Activated naive CD8-positive, alpha-beta T cell treated with anti-CD3 and anti-CD28 coated beads, Interleukin-2, amount 50 U/mL, for 24 hours (primary cell): ENCODE measurements at regions not wholly inside any gene's neighbourhood (a gene's known extent, or its start where the extent isn't known, plus 50 kb on each side); places are given as distances from the start of the nearest gene placed in this dataset.

Source experiments
- ATAC-seq: fragments of 150-1000 bp; cut with Tn5 transposase; one replicate; pipeline ENCODE4 v1.10.0; 2021
- DNase-seq: peaks from one replicate; pipeline ENCODE4 v3.0.0; 2021
- H3K27ac Mint-ChIP-seq: one replicate; pipeline ENCODE4 v1.8.0; 2021; ENCODE audit warnings: mild to moderate bottlenecking, mixed read lengths
- H3K27me3 Mint-ChIP-seq: one replicate; pipeline ENCODE4 v1.8.0; 2021; ENCODE audit warnings: mixed read lengths
- H3K36me3 Mint-ChIP-seq: one replicate; pipeline ENCODE4 v1.8.0; 2021; ENCODE audit warnings: low read depth, mixed read lengths
- H3K4me1 Mint-ChIP-seq: one replicate; pipeline ENCODE4 v1.8.0; 2021; ENCODE audit warnings: mixed read lengths
- H3K4me3 Mint-ChIP-seq: one replicate; pipeline ENCODE4 v1.8.0; 2021; ENCODE audit warnings: mild to moderate bottlenecking, moderate library complexity, mixed read lengths
- H3K9me3 Mint-ChIP-seq: one replicate; pipeline ENCODE4 v1.8.0; 2021; ENCODE audit warnings: mixed read lengths

DNA sequence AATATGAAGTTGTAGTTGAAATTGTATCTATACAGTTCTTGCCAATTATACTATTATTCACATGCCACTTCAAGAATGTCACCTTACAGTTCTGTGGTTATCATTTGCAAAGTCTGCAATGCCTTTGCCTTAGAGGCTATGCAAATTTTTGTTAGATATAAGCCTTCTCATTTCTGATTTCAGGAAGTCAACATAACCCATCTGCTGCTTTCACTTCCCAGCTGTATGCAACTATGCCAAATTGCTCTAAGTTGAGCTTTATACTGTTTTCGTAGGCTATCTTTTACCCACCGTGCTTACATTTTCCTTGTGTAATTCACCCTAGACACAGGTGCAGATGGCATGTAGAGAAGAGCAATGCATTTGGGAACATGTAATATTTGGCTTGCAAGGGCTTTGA lies 1083.0 kb downstream of the CDH9 start:
- Mint-ChIP-seq H3K27ac (no peak overlapping the region), H3K27me3 (no peaks in the 10 kb centered on the region), H3K36me3 (no peaks in the 10 kb centered on the region), H3K4me3 (no peak overlapping the region), H3K9me3 (peaks cover 14% of the 10 kb centered on the region), H3K4me1 (no peaks in the 10 kb centered on the region)
- no peak for DNase-seq
- no peak for ATAC-seq

DNA sequence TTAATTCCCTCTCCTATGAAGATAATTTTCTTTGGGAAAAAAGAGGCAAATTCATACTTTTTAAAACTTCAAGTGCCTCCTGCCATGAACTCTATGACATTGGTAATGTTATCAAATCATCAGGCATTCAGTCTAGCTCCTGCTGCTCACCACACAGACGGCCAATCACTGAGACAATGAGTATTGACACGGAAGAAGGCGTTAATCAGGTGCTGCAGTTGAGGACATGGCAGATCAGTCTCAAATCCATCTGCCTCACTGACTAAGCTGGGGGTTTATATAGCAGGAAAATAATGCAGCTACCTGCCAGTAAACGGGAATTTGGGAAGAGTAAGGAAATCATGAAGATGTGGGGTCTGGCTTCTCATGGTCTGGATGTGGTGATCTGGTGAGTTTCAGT lies 1087.7 kb downstream of the CDH9 start:
- Mint-ChIP-seq H3K4me3 (no peak overlapping the region), H3K36me3 (no peaks in the 10 kb centered on the region), H3K27me3 (no peaks in the 10 kb centered on the region), H3K9me3 (peaks cover 20% of the 10 kb centered on the region), H3K4me1 (no peaks in the 10 kb centered on the region), H3K27ac (no peak overlapping the region)
- ATAC-seq, result no peak
- no peak for DNase-seq

DNA sequence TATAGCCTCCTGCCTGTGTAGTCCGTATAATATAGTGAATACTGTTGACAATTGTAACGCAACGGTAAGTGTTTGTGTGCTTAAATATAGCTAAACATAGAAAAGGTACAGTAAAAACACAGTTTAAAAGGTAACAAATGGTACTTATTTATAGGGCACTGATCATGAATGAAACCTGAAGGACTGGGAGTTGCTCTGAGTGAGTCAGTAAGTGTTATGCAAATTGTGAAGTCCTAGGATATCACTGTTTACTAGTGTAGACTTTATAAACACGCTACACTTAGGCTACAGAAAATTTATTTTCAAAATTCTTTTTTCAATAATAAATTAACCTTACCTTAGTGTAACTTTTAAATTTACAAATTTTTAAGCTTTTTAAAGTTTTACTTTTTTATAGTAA lies 1090.1 kb downstream of the CDH9 start:
- no peak for DNase-seq
- H3K27ac Mint-ChIP-seq, result no peak overlapping the region
- no peaks in the 10 kb centered on the region for H3K27me3 Mint-ChIP-seq
- H3K4me1 Mint-ChIP-seq, result no peaks in the 10 kb centered on the region
- no peak overlapping the region for H3K4me3 Mint-ChIP-seq
- H3K9me3 Mint-ChIP-seq, result peaks cover 20% of the 10 kb centered on the region
- no peak for ATAC-seq
- H3K36me3 Mint-ChIP-seq, result no peaks in the 10 kb centered on the region

DNA sequence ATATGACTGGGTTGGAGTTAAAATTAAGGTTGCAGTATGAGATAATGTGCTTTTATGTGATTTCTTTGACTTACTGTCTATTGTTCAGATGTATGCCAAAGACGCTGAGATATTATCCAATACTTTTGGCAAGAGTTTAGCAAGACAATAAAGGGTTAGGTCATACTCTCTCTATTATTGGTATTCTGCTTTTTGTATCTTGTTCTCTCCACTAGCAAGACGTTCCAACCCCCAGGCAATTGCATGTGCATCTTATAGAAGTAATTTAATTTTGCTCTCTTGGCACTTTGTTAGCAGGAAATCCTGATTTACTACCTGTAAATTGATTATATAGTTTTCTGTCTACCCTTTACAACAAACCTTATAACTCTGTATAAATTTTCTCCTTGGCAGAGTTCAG lies 1093.6 kb downstream of the CDH9 start:
- Mint-ChIP-seq H3K4me1 (no peaks in the 10 kb centered on the region), H3K27ac (no peak overlapping the region), H3K36me3 (no peaks in the 10 kb centered on the region), H3K9me3 (peaks cover 11% of the 10 kb centered on the region), H3K4me3 (no peak overlapping the region), H3K27me3 (no peaks in the 10 kb centered on the region)
- DNase-seq (no peak), ATAC-seq (no peak)

DNA sequence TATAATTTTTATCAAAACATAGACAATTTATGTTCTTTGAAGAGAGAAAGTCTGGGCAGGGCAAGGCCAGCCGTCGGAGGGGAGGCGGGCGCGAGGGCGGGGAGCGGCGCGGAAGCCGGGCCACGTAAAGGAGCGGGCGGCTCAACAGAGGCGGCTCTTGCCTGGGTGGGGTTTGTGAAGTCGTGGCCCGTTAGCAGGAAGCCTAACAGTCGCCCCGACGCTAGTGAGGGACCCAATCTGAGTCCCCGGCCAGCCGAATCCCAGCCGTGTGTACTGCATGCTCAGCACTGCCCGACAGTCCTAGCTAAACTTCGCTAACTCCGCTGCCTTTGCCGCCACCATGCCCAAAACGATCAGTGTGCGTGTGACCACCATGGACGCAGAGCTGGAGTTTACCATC lies 1129.2 kb downstream of the CDH9 start:
- no peak overlapping the region for H3K27ac Mint-ChIP-seq
- no peaks in the 10 kb centered on the region for H3K36me3 Mint-ChIP-seq
- H3K4me3 Mint-ChIP-seq, result no peak overlapping the region
- DNase-seq, result no peak
- H3K27me3 Mint-ChIP-seq, result no peaks in the 10 kb centered on the region
- peaks cover 17% of the 10 kb centered on the region for H3K9me3 Mint-ChIP-seq
- ATAC-seq, result no peak
- no peaks in the 10 kb centered on the region for H3K4me1 Mint-ChIP-seq

DNA sequence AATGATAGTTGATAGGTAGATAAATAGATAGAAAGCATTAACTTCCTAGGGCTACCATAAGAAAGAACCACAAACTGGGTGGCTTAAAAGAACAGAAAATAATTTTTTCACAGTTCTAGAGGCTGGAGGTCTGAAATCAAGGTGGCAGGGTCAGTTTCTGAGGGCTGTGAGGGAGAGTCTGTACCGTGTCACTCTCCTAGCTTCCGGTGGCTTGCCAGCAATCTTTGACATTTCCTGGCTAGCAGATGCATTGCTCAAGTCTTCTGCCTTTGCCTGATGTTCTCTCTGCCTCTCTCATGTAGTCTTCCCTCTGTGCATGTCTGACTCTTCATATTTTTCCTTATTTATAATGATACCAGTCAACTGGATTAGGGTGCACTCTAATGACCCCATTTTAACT lies 1132.7 kb downstream of the CDH9 start:
- DNase-seq (no peak), ATAC-seq (no peak)
- Mint-ChIP-seq H3K27ac (no peak overlapping the region), H3K27me3 (no peaks in the 10 kb centered on the region), H3K4me1 (no peaks in the 10 kb centered on the region), H3K4me3 (no peak overlapping the region), H3K36me3 (no peaks in the 10 kb centered on the region), H3K9me3 (peaks cover 10% of the 10 kb centered on the region)

DNA sequence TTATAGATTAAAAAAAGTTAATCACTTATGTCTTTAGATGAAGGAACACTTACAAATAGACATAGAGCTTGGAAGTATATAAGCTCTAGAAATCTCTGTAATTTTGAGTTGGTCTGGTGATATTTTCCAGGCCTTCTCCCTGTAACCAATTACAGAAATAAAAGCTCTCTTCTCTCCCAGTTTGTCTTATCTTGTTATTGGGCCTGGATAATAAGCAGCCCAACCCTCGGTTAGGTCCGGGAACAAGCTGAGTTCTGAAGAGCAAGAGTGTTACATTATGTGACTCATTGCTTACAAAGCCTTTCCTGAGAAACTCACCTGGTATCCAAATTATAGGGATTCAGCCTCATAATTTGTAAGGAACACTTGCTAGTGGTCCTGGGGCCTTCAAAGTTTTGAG lies 1146.2 kb downstream of the CDH9 start:
- Mint-ChIP-seq H3K27me3 (no peaks in the 10 kb centered on the region), H3K4me1 (no peaks in the 10 kb centered on the region), H3K27ac (no peak overlapping the region), H3K4me3 (no peak overlapping the region), H3K9me3 (peaks cover 23% of the 10 kb centered on the region), H3K36me3 (no peaks in the 10 kb centered on the region)
- ATAC-seq, result no peak
- DNase-seq, result no peak

DNA sequence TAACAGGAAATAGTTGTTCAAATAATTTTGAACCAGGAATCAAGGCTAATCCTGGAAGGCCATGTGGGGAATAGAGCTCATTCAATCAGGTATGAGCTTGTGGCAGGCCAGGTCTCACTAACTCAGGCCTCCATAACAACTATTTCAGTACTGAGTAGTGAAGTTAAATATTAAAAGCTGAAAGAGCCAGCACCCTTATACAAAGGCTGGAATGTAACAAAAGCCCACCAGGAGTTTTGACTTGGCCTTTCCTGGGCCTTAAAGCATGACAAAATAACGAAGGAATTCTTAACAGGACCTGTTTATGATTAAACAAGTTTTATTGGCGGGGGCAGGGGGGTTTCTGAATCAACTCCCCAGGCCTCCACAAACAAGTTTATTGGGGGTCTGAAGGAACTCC lies 1146.7 kb downstream of the CDH9 start:
- no peak for DNase-seq
- ATAC-seq, result no peak
- no peaks in the 10 kb centered on the region for H3K36me3 Mint-ChIP-seq
- H3K27me3 Mint-ChIP-seq, result no peaks in the 10 kb centered on the region
- H3K27ac Mint-ChIP-seq, result no peak overlapping the region
- H3K4me3 Mint-ChIP-seq, result no peak overlapping the region
- H3K4me1 Mint-ChIP-seq, result no peaks in the 10 kb centered on the region
- peaks cover 26% of the 10 kb centered on the region for H3K9me3 Mint-ChIP-seq

DNA sequence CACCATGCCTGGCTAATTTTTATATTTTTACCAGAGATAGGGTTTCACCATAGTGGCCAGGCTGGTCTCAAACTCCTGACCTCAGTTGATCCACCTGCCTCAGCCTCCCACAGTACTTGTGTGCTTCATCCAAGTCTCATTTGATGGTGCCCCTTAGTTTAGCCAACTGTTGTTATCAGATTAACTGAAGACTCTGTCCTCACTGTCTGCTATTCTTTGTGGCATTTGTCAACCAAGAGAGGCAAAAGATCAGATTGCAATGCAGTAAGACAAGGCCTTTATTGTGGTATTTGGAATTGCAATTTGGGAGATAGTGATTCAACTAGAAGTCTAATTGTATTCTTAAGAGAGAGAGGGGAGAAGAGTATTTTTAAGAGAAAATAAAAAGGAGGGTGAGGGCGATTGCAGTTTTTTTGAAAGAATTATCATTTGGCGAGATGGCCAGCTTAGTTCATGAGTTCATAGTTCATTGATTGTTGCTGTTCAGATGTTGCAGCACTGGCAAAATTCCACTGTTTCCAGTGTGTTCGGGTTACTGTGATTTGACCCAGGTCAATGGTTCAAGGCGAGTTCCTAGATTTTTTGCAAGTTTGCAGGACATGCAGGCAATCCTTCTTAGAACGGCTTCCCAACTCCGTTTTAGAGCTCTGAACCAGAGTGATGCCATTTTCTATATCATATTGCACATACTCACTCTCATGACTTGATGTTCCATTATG lies 1156.9 kb downstream of the CDH9 start:
- no peak for DNase-seq
- Mint-ChIP-seq H3K27me3 (no peaks in the 10 kb centered on the region), H3K36me3 (no peaks in the 10 kb centered on the region), H3K4me1 (no peaks in the 10 kb centered on the region), H3K4me3 (no peak overlapping the region), H3K27ac (no peak overlapping the region), H3K9me3 (peaks cover 20% of the 10 kb centered on the region)
- no peak for ATAC-seq

DNA sequence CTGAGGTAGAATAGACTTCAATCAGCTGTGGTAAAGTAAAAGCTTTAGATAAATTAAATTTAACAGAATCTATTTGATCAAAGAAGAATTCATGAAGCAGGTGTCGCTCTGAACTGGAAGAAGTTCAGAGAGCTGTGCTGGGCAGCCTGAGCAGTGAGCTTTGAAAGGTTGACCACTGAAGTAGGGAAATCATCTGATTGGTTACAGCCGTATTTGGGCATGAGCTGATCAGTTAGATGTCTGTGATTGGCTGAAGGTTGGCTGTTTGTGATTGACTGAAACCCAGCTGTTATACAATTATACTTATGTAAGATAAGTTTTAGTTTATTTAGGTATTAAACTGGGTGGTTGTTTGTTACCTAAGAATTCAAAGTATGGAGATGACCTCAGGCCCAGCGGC lies 1174.6 kb downstream of the CDH9 start:
- no peaks in the 10 kb centered on the region for H3K36me3 Mint-ChIP-seq
- H3K4me3 Mint-ChIP-seq, result no peak overlapping the region
- H3K27me3 Mint-ChIP-seq, result no peaks in the 10 kb centered on the region
- DNase-seq, result no peak
- no peak overlapping the region for H3K27ac Mint-ChIP-seq
- H3K9me3 Mint-ChIP-seq, result peaks cover 36% of the 10 kb centered on the region
- H3K4me1 Mint-ChIP-seq, result no peaks in the 10 kb centered on the region
- ATAC-seq, result no peak

DNA sequence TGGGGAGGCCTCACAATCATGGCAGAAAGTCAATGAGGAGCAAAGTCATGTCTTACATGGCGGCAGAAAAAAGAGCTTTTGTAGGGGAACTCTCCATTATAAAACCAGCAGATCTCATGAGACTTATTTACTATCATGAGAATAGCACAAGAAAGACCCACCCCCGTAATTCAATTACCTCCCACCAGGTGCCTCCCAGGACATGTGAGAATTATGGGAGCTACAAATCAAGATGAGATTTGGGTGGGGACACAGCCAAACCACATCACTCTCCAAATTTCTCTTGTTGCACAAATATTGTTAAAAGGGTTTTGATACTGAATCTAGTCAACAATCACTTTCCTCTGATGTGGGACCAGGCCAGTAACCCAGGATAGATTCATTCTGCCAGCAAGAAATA lies 1176.1 kb downstream of the CDH9 start:
- ATAC-seq, result no peak
- Mint-ChIP-seq H3K27ac (no peak overlapping the region), H3K36me3 (no peaks in the 10 kb centered on the region), H3K9me3 (peaks cover 34% of the 10 kb centered on the region), H3K4me3 (no peak overlapping the region), H3K4me1 (no peaks in the 10 kb centered on the region), H3K27me3 (no peaks in the 10 kb centered on the region)
- DNase-seq, result peak; percentile 3

DNA sequence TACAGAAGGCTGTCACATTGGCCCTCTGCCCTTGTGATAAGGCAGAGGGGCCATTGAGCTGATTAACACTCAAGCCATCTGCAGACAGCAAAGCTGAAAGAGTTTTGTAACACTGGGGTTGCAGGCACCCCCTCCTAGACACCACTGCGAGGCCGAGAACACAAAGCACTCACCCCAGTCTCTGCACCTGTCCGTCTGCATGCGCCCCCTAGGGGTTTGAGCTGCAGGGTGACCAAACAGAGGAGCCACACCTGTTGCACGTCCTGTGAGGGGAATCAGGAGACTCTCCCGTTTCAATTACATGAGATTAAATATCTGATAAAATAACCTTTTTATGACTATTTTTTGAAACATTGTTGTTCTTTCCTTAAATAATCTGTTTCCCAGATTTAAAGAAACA lies 1180.4 kb downstream of the CDH9 start:
- Mint-ChIP-seq H3K4me1 (no peaks in the 10 kb centered on the region), H3K27me3 (no peaks in the 10 kb centered on the region), H3K4me3 (no peak overlapping the region), H3K9me3 (peaks cover 22% of the 10 kb centered on the region), H3K27ac (no peak overlapping the region), H3K36me3 (no peaks in the 10 kb centered on the region)
- no peak for ATAC-seq
- no peak for DNase-seq

DNA sequence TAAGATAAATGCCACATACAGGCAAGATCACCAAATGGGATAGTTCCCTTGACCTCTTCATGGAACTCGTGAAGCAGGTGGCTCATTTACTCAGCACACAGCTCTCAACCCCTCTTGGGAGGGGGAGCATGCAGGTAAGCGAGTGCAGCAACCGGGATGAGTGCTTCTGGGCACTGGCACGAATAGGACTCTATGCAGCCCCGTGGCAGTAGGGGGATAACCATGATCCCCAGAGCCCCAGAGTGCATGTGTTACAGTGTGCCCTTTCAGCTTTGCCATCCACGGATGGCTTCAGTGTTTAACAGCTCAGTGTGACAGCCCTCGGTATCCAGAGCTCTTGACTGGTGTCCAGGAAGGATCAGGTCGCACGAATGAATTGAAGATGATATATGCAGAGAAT lies 1187.1 kb downstream of the CDH9 start:
- ATAC-seq, result no peak
- no peak overlapping the region for H3K27ac Mint-ChIP-seq
- DNase-seq, result no peak
- H3K4me3 Mint-ChIP-seq, result no peak overlapping the region
- no peaks in the 10 kb centered on the region for H3K27me3 Mint-ChIP-seq
- H3K9me3 Mint-ChIP-seq, result peaks cover 11% of the 10 kb centered on the region
- H3K4me1 Mint-ChIP-seq, result no peaks in the 10 kb centered on the region
- H3K36me3 Mint-ChIP-seq, result no peaks in the 10 kb centered on the region

DNA sequence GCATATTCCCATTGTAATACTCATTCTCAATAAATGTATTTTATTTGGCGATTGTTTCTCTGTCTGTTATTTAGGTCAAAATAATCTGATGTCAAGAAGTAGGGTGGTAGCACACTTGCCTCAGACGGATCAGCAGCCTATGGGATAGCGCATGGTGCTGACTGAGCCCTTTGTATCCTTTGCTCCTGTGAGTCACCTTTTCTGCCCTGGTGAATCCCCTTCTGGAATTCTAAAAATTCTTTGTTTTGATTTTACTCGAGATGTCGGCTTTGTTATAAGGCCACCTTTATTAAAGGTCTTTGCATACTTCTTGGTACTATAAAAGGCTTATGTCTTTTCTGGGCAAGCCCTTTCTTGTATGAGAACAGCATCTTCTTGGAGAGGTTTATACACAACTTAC lies 1187.8 kb downstream of the CDH9 start:
- Mint-ChIP-seq H3K4me3 (no peak overlapping the region), H3K4me1 (no peaks in the 10 kb centered on the region), H3K27ac (no peak overlapping the region), H3K27me3 (no peaks in the 10 kb centered on the region), H3K36me3 (no peaks in the 10 kb centered on the region), H3K9me3 (peaks cover 11% of the 10 kb centered on the region)
- DNase-seq, result no peak
- ATAC-seq, result no peak

DNA sequence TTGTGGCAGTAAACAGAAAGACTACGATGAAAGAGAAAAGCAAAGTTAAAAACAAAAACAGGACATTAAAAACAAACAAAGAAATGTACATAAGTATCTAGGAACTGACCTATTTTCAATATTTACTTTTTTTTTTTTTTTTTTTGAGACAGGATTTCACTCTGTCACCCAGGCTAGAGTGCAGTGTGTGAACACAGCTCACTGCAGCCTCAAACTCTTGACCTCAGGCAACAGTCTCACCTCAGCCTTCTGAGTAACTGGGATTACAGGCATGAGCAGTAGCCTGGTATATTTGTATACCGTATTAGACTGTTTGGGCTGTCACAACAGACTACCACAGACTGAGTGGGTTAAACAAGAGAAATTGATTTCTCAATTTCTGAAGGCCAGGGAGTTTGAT lies 1189.1 kb downstream of the CDH9 start:
- ATAC-seq (no peak), DNase-seq (no peak)
- Mint-ChIP-seq H3K27ac (no peak overlapping the region), H3K36me3 (no peaks in the 10 kb centered on the region), H3K4me3 (no peak overlapping the region), H3K4me1 (no peaks in the 10 kb centered on the region), H3K9me3 (peaks cover 11% of the 10 kb centered on the region), H3K27me3 (no peaks in the 10 kb centered on the region)

DNA sequence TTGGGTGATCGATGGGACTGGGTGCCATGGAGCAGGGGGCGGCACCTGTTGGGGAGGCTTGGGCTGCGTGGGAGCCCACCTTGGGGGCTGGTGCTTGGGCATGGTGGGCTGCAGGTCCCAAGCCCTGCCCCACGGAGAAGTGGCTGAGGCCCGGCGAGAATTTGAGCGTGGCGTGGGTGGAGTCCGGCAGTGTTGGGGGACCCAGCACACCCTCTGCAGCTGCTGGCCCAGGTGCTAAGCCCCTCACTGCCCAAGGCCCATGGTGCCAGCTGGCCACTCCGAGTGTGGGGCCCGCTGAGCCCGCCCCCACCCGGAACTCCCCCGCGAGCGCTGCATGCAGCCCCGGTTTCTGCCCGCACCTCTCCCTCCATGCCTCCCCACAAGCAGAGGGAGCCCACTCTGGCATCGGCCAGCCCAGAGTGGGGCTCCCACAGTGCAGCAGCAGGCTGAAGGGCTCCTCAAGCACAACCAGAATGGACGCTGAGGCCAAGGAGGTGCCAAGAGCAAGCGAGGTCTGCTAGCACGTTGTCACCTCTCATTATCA lies 1178.6 kb upstream of the CDH10 start:
- Mint-ChIP-seq H3K4me1 (no peaks in the 10 kb centered on the region), H3K9me3 (peaks cover 17% of the 10 kb centered on the region), H3K36me3 (no peaks in the 10 kb centered on the region), H3K27ac (no peak overlapping the region), H3K4me3 (no peak overlapping the region), H3K27me3 (no peaks in the 10 kb centered on the region)
- no peak for ATAC-seq
- no peak for DNase-seq
